Heart right ventricle (tissue), 16 donors: ENCODE measurements at regions not wholly inside any gene's neighbourhood (a gene's known extent, or its start where the extent isn't known, plus 50 kb on each side); places are given as distances from the start of the nearest gene placed in this dataset.
"Not testable (repeated sequence)": the region's sequence is repeated elsewhere in the genome, so short reads cannot be mapped to it uniquely, and the experiment has no call there.

Experiments
- ATAC-seq, 8 donors: fragments of 200-7000 bp; cut with Tn5 transposase; one replicate each; pipeline ENCODE4 v1.9.1; 2020; ENCODE audit warnings: mild to moderate bottlenecking in 8 of 8, moderate library complexity in 8 of 8, moderate number of reproducible peaks in 1 of 8
- DNase-seq, 2 donors: peaks; one replicate each; pipeline ENCODE4 v3.0.0-alpha.2; 2020
- H3K27ac ChIP-seq, 10 donors: fragments of 200-600 bp; sonication (generic) in 2 of 10; one replicate each; pipeline versions ENCODE4 v1.5.0 to v1.8.0; 2020 to 2022; ENCODE audit warnings: mild to moderate bottlenecking in 3 of 10
- H3K27me3 ChIP-seq, 7 donors: fragments of 200-600 bp; one replicate each; pipeline ENCODE4 v1.8.0; 2021 to 2022; ENCODE audit warnings: mild to moderate bottlenecking in 2 of 7
- H3K36me3 ChIP-seq, 9 donors: fragments of 200-600 bp; sonication (generic) in 1 of 9; one replicate each; pipeline versions ENCODE4 v1.5.0 to v1.8.0; 2020 to 2022; ENCODE audit warnings: mild to moderate bottlenecking in 2 of 9
- H3K4me1 ChIP-seq, 9 donors: fragments of 200-600 bp; sonication (generic) in 1 of 9; one replicate each; pipeline versions ENCODE4 v1.5.0 to v1.8.0; 2020 to 2022; ENCODE audit warnings: mild to moderate bottlenecking in 4 of 9
- H3K4me3 ChIP-seq, 10 donors: fragments of 200-600 bp; sonication (generic) in 2 of 10; one replicate each; pipeline versions ENCODE4 v1.5.0 to v1.8.0; 2020 to 2022; ENCODE audit warnings: mild to moderate bottlenecking in 7 of 10, moderate library complexity in 2 of 10
- H3K9me3 ChIP-seq, 11 donors: fragments of 200-600 bp in 10 of 11; sonication (generic) in 2 of 11; one replicate each; pipeline versions ENCODE4 v1.5.0 to v1.8.0; 2013 to 2022; ENCODE audit warnings: mild to moderate bottlenecking in 2 of 11, control low read depth in 1 of 11, moderate library complexity in 1 of 11
- CTCF ChIP-seq, 9 donors: fragments of 200-600 bp; sonication (generic) in 2 of 9; IDR thresholded peaks; one replicate each; pipeline versions ENCODE4 v1.5.0 to v1.8.0; 2021 to 2022; ENCODE audit warnings: antibody characterized with exemption in 9 of 9, mild to moderate bottlenecking in 5 of 9, moderate library complexity in 1 of 9
- WGBS, 2 donors: extraction: QIAGEN DNeasy Blood & Tissue Kit; methylation state at CpG; one replicate each; pipeline ENCODE4 v1.1.7; 2013; ENCODE audit warnings: inconsistent platforms in 1 of 2; 5-methylcytosine and 5-hydroxymethylcytosine counted together
- intact Hi-C, 10 donors: fragments of 100-400 bp; cut with DNase I; formaldehyde crosslinking; loops; one replicate each; pipeline versions ENCODE4 v1.11.1 to v1.14.2; 2022
- donor health status: Arrhythmogenic right ventricular cardiomyopathy.
- donor health status: ischemic (EF 13 %, LVEDD 7.1; RV severe dilation, severe dysfunction).
- donor health status: healthy with polysubstance abuse.
- donor health status: DM: no; HTN: yes; CAD: no.
- donor health status: DM: no; HTN: no; CAD: no.
- donor health status: ischemic (EF 25% LVEDD 6.9; RV normal size, moderate dysfunction).
- donor health status: ischemic (EF 25% LVEDD 5.7; RV mildly dilated, moderate dysfunction).
- donor health status: healthy.
- donor health status: DM: yes; HTN: yes; CAD: no.
- donor health status: Ischemic cardiomyopathy.
- donor health status: ischemic (EF 35%, LVEDD 5.7; RV mildly dilated, moderate dysfunction).
- donor health status: nonischemic (EF 11% LVEDD 7.7; RV severe dilation, severe dysfunction).
- donor health status: DM: yes; HTN: yes; CAD: no.
- donor health status: PGD.
- donor health status: ischemic (EF 29% LVEDD 5.4; RV normal size, mild dysfunction).
- donor health status: nonischemic (EF 23%, LVEDD 6.1; RV moderate dilation, normal function).

- Histone ChIP-seq H3K9me3 (no peaks in the 10 kb centered on the region), H3K4me3 (no peak overlapping the region), H3K27ac (no peak overlapping the region), H3K36me3 (no peaks in the 10 kb centered on the region), H3K4me1 (no peaks in the 10 kb centered on the region), H3K27me3 (no peaks in the 10 kb centered on the region)
- no peak for DNase-seq
- TF ChIP-seq CTCF (IDR thresholded peaks at IDR 0.05) = no peak
- WGBS, 2 donors = 88% methylated on average over 5 of the region's 5 CpGs
- ATAC-seq = no peak
- intact Hi-C loops = no loop called here
Observed at GRCh38 chr1:222053790-222054294, 312.0 kb upstream of the DUSP10 start.

- H3K9me3 ChIP-seq, ATAC-seq, H3K27ac ChIP-seq, intact Hi-C loops, H3K27me3 ChIP-seq, H3K4me1 ChIP-seq, H3K4me3 ChIP-seq, H3K36me3 ChIP-seq, DNase-seq: not testable (repeated sequence)
- WGBS, 2 donors = 98 to 100% methylated on average over 1 of the region's 1 CpG
Observed at GRCh38 chr1:222051311-222051710, 309.4 kb upstream of the DUSP10 start.

GRCh38 chr1:222049661-222050060, 307.8 kb upstream of the DUSP10 start:
- intact Hi-C loops = loop anchor here in 1 of 10 donors (10.0 kb wide), 1 partner anchor 305 kb away; the partner anchor contains the start of gene DUSP10

GRCh38 chr1:222049176-222049575, 307.3 kb upstream of the DUSP10 start:
- no peak overlapping the region for H3K4me3 ChIP-seq
- H3K9me3 ChIP-seq = no peaks in the 10 kb centered on the region
- WGBS, 2 donors = 84 to 92% methylated on average over 4 of the region's 4 CpGs
- TF ChIP-seq CTCF (IDR thresholded peaks at IDR 0.05) = no peak
- intact Hi-C loops = loop anchor here in 1 of 10 donors (10.0 kb wide), 1 partner anchor 304 kb away; the partner anchor contains the start of gene DUSP10
- peaks cover 0 to 5% (median 3%) of the 10 kb centered on the region in 9 donors for H3K4me1 ChIP-seq
- DNase-seq = no peak
- H3K27ac ChIP-seq = no peak overlapping the region
- ATAC-seq = no peak
- H3K27me3 ChIP-seq = no peaks in the 10 kb centered on the region
- no peaks in the 10 kb centered on the region for H3K36me3 ChIP-seq

More at GRCh38 chr1:222049661-222050060, 307.8 kb upstream of the DUSP10 start:
- not testable (repeated sequence) for ATAC-seq, H3K27me3 ChIP-seq, H3K27ac ChIP-seq, H3K4me3 ChIP-seq, H3K4me1 ChIP-seq, H3K36me3 ChIP-seq, H3K9me3 ChIP-seq, DNase-seq
- WGBS, 2 donors = 94 to 95% methylated on average over 25 to 28 of the region's 28 CpGs

GRCh38 chr1:222048094-222048595, 306.3 kb upstream of the DUSP10 start:
- Histone ChIP-seq H3K4me1 (peaks cover 0 to 15% (median 10%) of the 10 kb centered on the region in 9 donors), H3K27ac (no peak overlapping the region), H3K36me3 (no peaks in the 10 kb centered on the region), H3K27me3 (no peaks in the 10 kb centered on the region), H3K4me3 (no peak overlapping the region), H3K9me3 (no peaks in the 10 kb centered on the region)
- no peak for TF ChIP-seq CTCF (IDR thresholded peaks at IDR 0.05)
- intact Hi-C loops = loop anchor here in 1 of 10 donors (10.0 kb wide), 1 partner anchor 303 kb away; the partner anchor contains the start of gene DUSP10
- DNase-seq (no peak), ATAC-seq (no peak)
- 65 to 77% methylated on average over 4 of the region's 4 CpGs for WGBS, 2 donors
